ENCODE measurements at regions not wholly inside any gene's neighbourhood (a gene's known extent, or its start where the extent isn't known, plus 50 kb on each side); places are given as distances from the start of the nearest gene placed in this dataset.
"Not testable (repeated sequence)": the region's sequence is repeated elsewhere in the genome, so short reads cannot be mapped to it uniquely, and the experiment has no call there.

- no peak for DNase-seq (ENCODE audit: low spot score)
These were observed 1072.3 kb upstream of the DIAPH2 start for GRCh38 chrX:95612350-95612749.

GRCh38 chrX:95622200-95622599 lies 1062.4 kb upstream of the DIAPH2 start:
- no peak for DNase-seq (ENCODE audit: low spot score)

GRCh38 chrX:95626748-95627147 lies 1057.9 kb upstream of the DIAPH2 start:
- no peak for DNase-seq (ENCODE audit: low spot score)

- DNase-seq (ENCODE audit: low spot score), result no peak
These were observed 1055.8 kb upstream of the DIAPH2 start for GRCh38 chrX:95628796-95629195.

GRCh38 chrX:95629737-95630136 lies 1054.9 kb upstream of the DIAPH2 start:
- no peak for DNase-seq (ENCODE audit: low spot score)

- DNase-seq (ENCODE audit: low spot score), result no peak
These were observed 1044.4 kb upstream of the DIAPH2 start for GRCh38 chrX:95640226-95640625.

- no peak for DNase-seq (ENCODE audit: low spot score)
These were observed 1038.9 kb upstream of the DIAPH2 start for GRCh38 chrX:95645738-95646137.

GRCh38 chrX:95662200-95662599 lies 1022.4 kb upstream of the DIAPH2 start:
- DNase-seq (ENCODE audit: low spot score), result no peak

- no peak for DNase-seq (ENCODE audit: low spot score)
These were observed 1018.6 kb upstream of the DIAPH2 start for GRCh38 chrX:95666056-95666455.

GRCh38 chrX:95675011-95675410 lies 1009.6 kb upstream of the DIAPH2 start:
- no peak for DNase-seq (ENCODE audit: low spot score)

- DNase-seq (ENCODE audit: low spot score), result no peak
These were observed 1008.8 kb upstream of the DIAPH2 start for GRCh38 chrX:95675794-95676193.

GRCh38 chrX:95678679-95679078 lies 1006.0 kb upstream of the DIAPH2 start:
- DNase-seq (ENCODE audit: low spot score), result no peak

GRCh38 chrX:95693365-95693764 lies 991.3 kb upstream of the DIAPH2 start:
- no peak for DNase-seq (ENCODE audit: low spot score)

- no peak for DNase-seq (ENCODE audit: low spot score)
These were observed 980.9 kb upstream of the DIAPH2 start for GRCh38 chrX:95703696-95704095.

- DNase-seq (ENCODE audit: low spot score), result no peak
These were observed 967.8 kb upstream of the DIAPH2 start for GRCh38 chrX:95716841-95717240.

- no peak for DNase-seq (ENCODE audit: low spot score)
These were observed 965.9 kb upstream of the DIAPH2 start for GRCh38 chrX:95718746-95719145.

- DNase-seq (ENCODE audit: low spot score), result no peak
These were observed 963.6 kb upstream of the DIAPH2 start for GRCh38 chrX:95721011-95721410.

GRCh38 chrX:95728446-95728845 lies 956.2 kb upstream of the DIAPH2 start:
- DNase-seq (ENCODE audit: low spot score), result no peak

GRCh38 chrX:95729401-95729800 lies 955.2 kb upstream of the DIAPH2 start:
- no peak for DNase-seq (ENCODE audit: low spot score)

- no peak for DNase-seq (ENCODE audit: low spot score)
These were observed 951.2 kb upstream of the DIAPH2 start for GRCh38 chrX:95733426-95733825.

GRCh38 chrX:95754411-95754810 lies 930.2 kb upstream of the DIAPH2 start:
- DNase-seq (ENCODE audit: low spot score), result no peak

- no peak for DNase-seq (ENCODE audit: low spot score)
These were observed 924.3 kb upstream of the DIAPH2 start for GRCh38 chrX:95760356-95760755.

- DNase-seq (ENCODE audit: low spot score), result no peak
These were observed 921.9 kb upstream of the DIAPH2 start for GRCh38 chrX:95762716-95763115.

- peak; percentile 8 for DNase-seq (ENCODE audit: low spot score)
These were observed 919.6 kb upstream of the DIAPH2 start for GRCh38 chrX:95764972-95765451.

- DNase-seq (ENCODE audit: low spot score), result not testable (repeated sequence)
These were observed 913.4 kb upstream of the DIAPH2 start for GRCh38 chrX:95771198-95771597.
